Peyer's patch (tissue), 4 donors: ENCODE measurements at regions not wholly inside any gene's neighbourhood (a gene's known extent, or its start where the extent isn't known, plus 50 kb on each side); places are given as distances from the start of the nearest gene placed in this dataset.

Experiments used
- POLR2A ChIP-seq, 2 donors: fragments of 450-650 bp; IDR thresholded peaks; one replicate each; pipeline ENCODE4 v1.5.1; 2017; ENCODE audit warnings: antibody characterized with exemption in 2 of 2, mild to moderate bottlenecking in 2 of 2, moderate library complexity in 2 of 2
- TF ChIP-seq, protein P1 (sequence below), 6 experiments: fragments of 450-650 bp in 4 of 6; fragments of 200-600 bp in 2 of 6; sonication (generic) in 1 of 6; IDR thresholded peaks; one replicate each; pipeline ENCODE4 v1.5.1; 2017 to 2019; ENCODE audit warnings: antibody characterized with exemption in 6 of 6, mild to moderate bottlenecking in 3 of 6, moderate library complexity in 1 of 6

- TF ChIP-seq, protein P1, sequence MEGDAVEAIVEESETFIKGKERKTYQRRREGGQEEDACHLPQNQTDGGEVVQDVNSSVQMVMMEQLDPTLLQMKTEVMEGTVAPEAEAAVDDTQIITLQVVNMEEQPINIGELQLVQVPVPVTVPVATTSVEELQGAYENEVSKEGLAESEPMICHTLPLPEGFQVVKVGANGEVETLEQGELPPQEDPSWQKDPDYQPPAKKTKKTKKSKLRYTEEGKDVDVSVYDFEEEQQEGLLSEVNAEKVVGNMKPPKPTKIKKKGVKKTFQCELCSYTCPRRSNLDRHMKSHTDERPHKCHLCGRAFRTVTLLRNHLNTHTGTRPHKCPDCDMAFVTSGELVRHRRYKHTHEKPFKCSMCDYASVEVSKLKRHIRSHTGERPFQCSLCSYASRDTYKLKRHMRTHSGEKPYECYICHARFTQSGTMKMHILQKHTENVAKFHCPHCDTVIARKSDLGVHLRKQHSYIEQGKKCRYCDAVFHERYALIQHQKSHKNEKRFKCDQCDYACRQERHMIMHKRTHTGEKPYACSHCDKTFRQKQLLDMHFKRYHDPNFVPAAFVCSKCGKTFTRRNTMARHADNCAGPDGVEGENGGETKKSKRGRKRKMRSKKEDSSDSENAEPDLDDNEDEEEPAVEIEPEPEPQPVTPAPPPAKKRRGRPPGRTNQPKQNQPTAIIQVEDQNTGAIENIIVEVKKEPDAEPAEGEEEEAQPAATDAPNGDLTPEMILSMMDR (IDR thresholded peaks at IDR 0.05): no peak
- no peak for TF ChIP-seq POLR2A (IDR thresholded peaks at IDR 0.05)
Observed at GRCh38 chr17:53924530-53925455, 102.1 kb downstream of the KIF2B start.
